Uterus (tissue), 3 donors: ENCODE measurements at regions not wholly inside any gene's neighbourhood (a gene's known extent, or its start where the extent isn't known, plus 50 kb on each side); places are given as distances from the start of the nearest gene placed in this dataset.
A peak's percentile ranks its signal among the peaks of the same experiment; 100 is the strongest.

Experiments used
- DNase-seq, 2 donors: peaks; one replicate each; pipeline ENCODE4 v3.0.0-alpha.2; 2019 to 2020
- H3K27ac ChIP-seq, 2 donors: fragments of 200-600 bp; sonication (generic); 1 replicate in 1 of 2; 2 replicates in 1 of 2; pipeline ENCODE4 v1.5.1; 2016 to 2018
- H3K27me3 ChIP-seq, 2 donors: fragments of 200-600 bp; sonication (generic); one replicate each; pipeline ENCODE4 v1.5.1; 2018 to 2019; ENCODE audit warnings: control low read depth in 1 of 2
- H3K36me3 ChIP-seq, 2 donors: fragments of 200-600 bp; sonication (generic); one replicate each; pipeline ENCODE4 v1.5.1; 2019; ENCODE audit warnings: control low read depth in 1 of 2
- H3K4me1 ChIP-seq, 2 donors: fragments of 200-600 bp; sonication (generic); one replicate each; pipeline ENCODE4 v1.5.1; 2018 to 2019; ENCODE audit warnings: control low read depth in 1 of 2
- H3K4me3 ChIP-seq, 2 donors: fragments of 200-600 bp; sonication (generic); 1 replicate in 1 of 2; 2 replicates in 1 of 2; pipeline ENCODE4 v1.5.1; 2018 to 2019; ENCODE audit warnings: mild to moderate bottlenecking in 1 of 2
- H3K9me3 ChIP-seq, 2 donors: fragments of 200-600 bp; sonication (generic); one replicate each; pipeline ENCODE4 v1.5.1; 2019; ENCODE audit warnings: control low read depth in 1 of 2
- POLR2A ChIP-seq, 2 donors: fragments of 450-650 bp; IDR thresholded peaks; one replicate each; pipeline ENCODE4 v1.6.1; 2016; ENCODE audit warnings: antibody characterized with exemption in 2 of 2, mild to moderate bottlenecking in 1 of 2, moderate library complexity in 1 of 2
- intact Hi-C: fragments of 100-400 bp; cut with DNase I; formaldehyde crosslinking; loops from one replicate; pipeline ENCODE4 v1.15.1; 2023; ENCODE audit warnings: low total_unique reads
- small RNA-seq: library from RNA; depleted of rRNA; stranded (forward); fragments of <200 nt; gene quantifications from one replicate; pipeline ENCODE3, GENCODE V24; 2016
- TF ChIP-seq, protein P1 (sequence below), 4 experiments: fragments of 200-600 bp in 2 of 4; fragments of 450-650 bp in 2 of 4; sonication (generic) in 2 of 4; IDR thresholded peaks; one replicate each; pipeline ENCODE4 v1.5.1; 2016 to 2019; ENCODE audit warnings: antibody characterized with exemption in 4 of 4, mild to moderate bottlenecking in 2 of 4, moderate library complexity in 1 of 4
- donor health status: DM: yes; HTN: yes; CAD: no.

DNA sequence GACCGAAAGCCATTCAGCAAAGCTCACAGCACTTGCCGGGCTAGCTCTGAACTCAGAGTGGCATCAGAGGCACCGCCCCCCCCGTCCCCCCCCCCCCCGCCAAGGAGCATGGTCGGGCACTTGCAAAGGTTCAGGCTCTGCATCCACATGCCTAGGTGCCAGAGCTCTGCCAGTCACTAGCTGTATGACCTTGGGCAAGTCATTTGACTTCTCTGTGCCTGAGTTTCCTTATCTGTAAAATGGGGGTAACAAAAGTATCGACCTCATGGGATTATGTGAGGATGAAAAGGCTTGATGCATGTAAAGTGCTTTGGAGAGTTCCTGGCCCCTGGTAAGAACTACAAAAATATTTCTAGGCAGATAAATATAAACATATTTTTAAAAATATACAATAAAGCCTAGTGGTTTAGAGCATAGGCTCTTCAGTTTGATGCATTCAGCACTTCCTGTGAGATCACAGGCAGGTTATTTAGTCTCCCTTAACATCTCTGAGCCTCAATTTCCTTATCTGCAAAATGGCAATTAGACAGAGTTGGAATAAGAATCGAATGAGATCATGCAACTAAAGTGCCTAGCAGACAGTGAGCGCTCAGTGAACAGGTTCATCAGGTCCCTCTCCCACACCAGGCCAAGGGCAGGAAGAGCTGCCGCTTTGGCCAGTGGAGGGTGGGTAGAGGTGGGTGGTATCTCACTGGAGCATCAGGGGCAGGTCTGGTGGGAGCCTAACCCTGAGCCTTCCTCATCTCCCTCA, 117.2 kb downstream of the CYLD start:
- Histone ChIP-seq H3K9me3 (no peaks in the 10 kb centered on the region), H3K36me3 (no peaks in the 10 kb centered on the region), H3K4me1 (no peaks in the 10 kb centered on the region), H3K27me3 (no peaks in the 10 kb centered on the region), H3K4me3 (no peak overlapping the region), H3K27ac (no peak overlapping the region)
- intact Hi-C loops, result no loop called here
- DNase-seq, result no peak
- TF ChIP-seq, protein P1, sequence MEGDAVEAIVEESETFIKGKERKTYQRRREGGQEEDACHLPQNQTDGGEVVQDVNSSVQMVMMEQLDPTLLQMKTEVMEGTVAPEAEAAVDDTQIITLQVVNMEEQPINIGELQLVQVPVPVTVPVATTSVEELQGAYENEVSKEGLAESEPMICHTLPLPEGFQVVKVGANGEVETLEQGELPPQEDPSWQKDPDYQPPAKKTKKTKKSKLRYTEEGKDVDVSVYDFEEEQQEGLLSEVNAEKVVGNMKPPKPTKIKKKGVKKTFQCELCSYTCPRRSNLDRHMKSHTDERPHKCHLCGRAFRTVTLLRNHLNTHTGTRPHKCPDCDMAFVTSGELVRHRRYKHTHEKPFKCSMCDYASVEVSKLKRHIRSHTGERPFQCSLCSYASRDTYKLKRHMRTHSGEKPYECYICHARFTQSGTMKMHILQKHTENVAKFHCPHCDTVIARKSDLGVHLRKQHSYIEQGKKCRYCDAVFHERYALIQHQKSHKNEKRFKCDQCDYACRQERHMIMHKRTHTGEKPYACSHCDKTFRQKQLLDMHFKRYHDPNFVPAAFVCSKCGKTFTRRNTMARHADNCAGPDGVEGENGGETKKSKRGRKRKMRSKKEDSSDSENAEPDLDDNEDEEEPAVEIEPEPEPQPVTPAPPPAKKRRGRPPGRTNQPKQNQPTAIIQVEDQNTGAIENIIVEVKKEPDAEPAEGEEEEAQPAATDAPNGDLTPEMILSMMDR (IDR thresholded peaks at IDR 0.05), result no peak
- no peak for TF ChIP-seq POLR2A (IDR thresholded peaks at IDR 0.05)

GRCh38 chr16:50858376-50858775, 116.5 kb downstream of the CYLD start:
- DNase-seq, result no peak
- intact Hi-C loops, result no loop called here
- no peak for TF ChIP-seq POLR2A (IDR thresholded peaks at IDR 0.05)
- TF ChIP-seq, protein P1 (IDR thresholded peaks at IDR 0.05), result no peak
- Histone ChIP-seq H3K4me1 (no peaks in the 10 kb centered on the region), H3K9me3 (no peaks in the 10 kb centered on the region), H3K27me3 (no peaks in the 10 kb centered on the region), H3K4me3 (no peak overlapping the region), H3K36me3 (no peaks in the 10 kb centered on the region), H3K27ac (no peak overlapping the region)

GRCh38 chr16:50857881-50858280, 116.0 kb downstream of the CYLD start:
- no peaks in the 10 kb centered on the region for H3K27me3 ChIP-seq
- no peak for TF ChIP-seq POLR2A (IDR thresholded peaks at IDR 0.05)
- TF ChIP-seq, protein P1 (IDR thresholded peaks at IDR 0.05), result no peak
- DNase-seq, result no peak
- H3K9me3 ChIP-seq, result no peaks in the 10 kb centered on the region
- H3K27ac ChIP-seq, result no peak overlapping the region
- intact Hi-C loops, result no loop called here
- no peak overlapping the region for H3K4me3 ChIP-seq
- H3K4me1 ChIP-seq, result no peaks in the 10 kb centered on the region
- no peaks in the 10 kb centered on the region for H3K36me3 ChIP-seq

- Histone ChIP-seq H3K9me3 (no peaks in the 10 kb centered on the region), H3K36me3 (no peaks in the 10 kb centered on the region), H3K4me1 (no peaks in the 10 kb centered on the region), H3K27ac (no peak overlapping the region), H3K4me3 (no peak overlapping the region), H3K27me3 (peaks cover 0 to 4% of the 10 kb centered on the region in 2 donors)
- DNase-seq, result no peak
- TF ChIP-seq, protein P1 (IDR thresholded peaks at IDR 0.05), result no peak
- no peak for TF ChIP-seq POLR2A (IDR thresholded peaks at IDR 0.05)
- intact Hi-C loops, result no loop called here
These were observed 115.1 kb downstream of the CYLD start for GRCh38 chr16:50856991-50857390.

DNA sequence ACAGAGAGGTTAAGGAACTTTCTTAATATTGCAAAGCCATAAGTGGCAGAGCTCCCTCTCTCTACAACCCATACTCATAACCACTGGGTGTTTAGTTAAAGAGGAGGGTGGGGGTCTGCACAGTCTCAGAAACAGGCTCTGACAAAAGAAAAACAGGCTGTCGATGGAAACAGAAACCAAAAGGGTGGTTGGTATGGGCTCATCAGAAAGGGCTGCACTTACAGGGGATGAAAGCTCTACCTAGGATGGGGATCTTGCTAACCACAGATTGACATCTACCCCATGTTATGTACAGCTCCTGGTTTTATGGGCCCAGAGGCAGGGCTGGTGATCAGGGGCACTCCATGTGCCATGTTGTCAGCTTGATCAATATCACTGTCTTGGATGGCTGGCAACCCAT, 111.4 kb downstream of the CYLD start:
- Histone ChIP-seq H3K9me3 (no peaks in the 10 kb centered on the region), H3K36me3 (no peaks in the 10 kb centered on the region), H3K27ac (no peak overlapping the region), H3K4me1 (no peaks in the 10 kb centered on the region), H3K27me3 (peaks cover 0 to 4% of the 10 kb centered on the region in 2 donors), H3K4me3 (no peak overlapping the region)
- TF ChIP-seq POLR2A (IDR thresholded peaks at IDR 0.05), result no peak
- TF ChIP-seq, protein P1 (IDR thresholded peaks at IDR 0.05), result no peak
- intact Hi-C loops, result no loop called here
- no peak for DNase-seq

Small RNAs in the stretch of these regions (small RNA-seq; reads per million reads assigned to genes)
- 6.3 reads per million, percentile 87 among the genes with 10 or more reads in this experiment for gene RNA5SP426
